ENCODE measurements at regions not wholly inside any gene's neighbourhood (a gene's known extent, or its start where the extent isn't known, plus 50 kb on each side); places are given as distances from the start of the nearest gene placed in this dataset.
A peak's percentile ranks its signal among the peaks of the same experiment; 100 is the strongest.

DNA sequence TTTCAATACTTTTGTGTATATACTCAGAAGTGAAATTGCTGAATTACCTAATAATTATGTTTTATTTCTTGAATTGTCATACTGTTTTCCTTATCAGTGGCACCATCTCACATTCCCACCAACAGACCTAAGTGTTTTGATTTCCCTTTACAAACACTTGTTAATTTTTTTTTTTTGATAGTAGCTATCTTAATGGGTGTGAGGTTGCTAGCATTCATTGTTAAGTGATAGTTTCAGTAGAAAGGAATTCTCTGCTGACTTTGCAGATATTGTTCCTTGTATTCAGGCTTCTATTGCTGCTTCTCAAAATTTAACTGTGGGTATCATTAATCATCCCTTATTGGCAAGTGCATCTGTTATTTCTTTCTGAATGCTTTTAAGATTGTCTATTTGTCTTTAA, 927.5 kb upstream of the SLIT2 start:
- no peak for DNase-seq (ENCODE audit: low read depth)

DNA sequence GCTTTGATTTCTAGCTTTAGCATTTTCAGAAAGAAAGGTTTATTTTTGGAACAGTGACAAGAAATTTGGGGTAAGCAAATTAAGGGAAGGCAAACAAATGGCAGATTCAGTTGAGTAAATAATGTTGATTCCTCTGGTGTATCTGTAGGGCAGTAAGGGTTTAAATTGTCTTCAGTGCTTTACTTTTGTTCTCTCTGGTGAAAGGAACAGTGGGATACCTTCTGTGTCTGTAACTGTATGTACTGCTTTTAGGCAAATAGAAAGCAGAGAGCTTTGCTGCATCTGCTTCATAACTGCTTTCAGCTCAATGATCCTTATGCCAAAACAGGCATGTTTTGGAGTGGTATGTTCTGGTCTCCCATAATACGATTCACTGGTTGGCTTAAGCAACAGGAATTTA, 932.1 kb upstream of the SLIT2 start:
- no peak for DNase-seq (ENCODE audit: low read depth)

DNA sequence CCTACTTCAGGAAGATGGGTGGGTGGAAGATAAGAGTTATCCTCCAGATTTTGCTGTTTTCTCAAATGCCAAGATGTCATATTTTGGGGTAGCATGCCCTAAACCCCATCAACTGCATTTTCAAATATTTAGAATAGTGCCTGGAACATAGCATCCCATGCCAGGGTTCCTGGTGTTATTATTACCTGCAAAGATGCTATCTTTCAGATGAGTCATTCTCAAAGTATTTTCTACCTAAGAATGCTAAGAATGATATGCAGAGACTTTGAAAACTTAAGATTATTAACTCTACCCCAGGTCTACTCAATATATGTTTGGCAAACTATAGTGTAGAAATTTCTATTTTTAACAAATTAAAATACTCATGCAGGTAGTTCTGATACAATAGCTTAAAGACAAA, 934.3 kb upstream of the SLIT2 start:
- no peak for DNase-seq (ENCODE audit: low read depth)

DNA sequence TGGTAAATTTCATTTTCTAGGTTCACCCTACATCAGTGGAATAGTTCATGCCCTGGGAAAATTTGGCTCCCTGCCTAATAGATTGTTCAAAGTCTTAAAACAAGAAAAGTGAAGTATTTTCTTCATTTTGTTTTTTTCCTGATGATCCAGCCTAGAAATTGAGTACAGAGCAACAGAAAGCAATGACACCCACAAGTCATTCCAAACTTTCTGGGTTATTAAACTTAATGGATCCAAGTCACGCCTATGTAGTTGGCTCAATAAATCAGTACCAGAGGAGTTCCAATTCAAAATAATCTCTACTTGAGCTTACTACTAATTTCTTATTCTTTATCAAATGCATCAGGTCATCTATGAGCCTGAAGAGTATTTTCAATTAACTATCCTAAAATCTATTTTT, 937.6 kb upstream of the SLIT2 start:
- no peak for DNase-seq (ENCODE audit: low read depth)

DNA sequence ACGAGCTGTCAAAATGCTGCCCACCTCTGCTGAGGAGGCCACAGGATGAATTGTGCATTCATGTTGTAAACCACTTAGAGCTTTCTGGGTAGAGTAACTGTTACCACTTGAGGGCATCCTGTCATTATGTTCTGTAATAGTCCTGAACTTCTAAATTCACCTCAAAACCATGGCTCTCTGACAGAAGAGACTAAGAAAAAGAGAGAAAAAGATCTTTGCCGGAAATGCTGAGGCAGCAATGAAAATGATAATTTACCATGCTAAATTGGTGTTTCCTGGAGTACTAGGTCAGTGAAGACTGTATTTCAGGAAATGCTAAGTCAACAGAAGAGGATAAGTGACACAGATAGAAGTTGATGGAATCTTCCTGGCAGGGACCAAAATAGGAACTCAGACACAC, 942.3 kb upstream of the SLIT2 start:
- DNase-seq (ENCODE audit: low read depth), result peak; percentile 50

DNA sequence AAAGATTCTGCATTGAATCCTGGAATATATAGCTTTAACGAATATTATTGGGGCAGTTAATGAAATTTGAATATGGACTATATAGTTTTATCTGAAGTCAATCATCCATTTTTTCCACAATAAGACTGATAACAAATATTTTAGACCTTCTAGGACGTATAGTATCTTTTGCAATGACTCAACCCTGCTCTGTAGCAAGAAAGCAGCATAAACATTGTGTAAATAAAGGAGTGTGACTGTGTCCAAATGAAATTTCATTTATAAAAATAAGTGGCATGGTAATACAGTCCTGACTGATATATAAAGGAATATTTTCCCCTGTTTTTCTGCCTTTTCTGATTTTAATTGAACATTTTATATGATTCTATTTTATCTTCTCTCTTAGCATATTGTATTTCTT, 947.7 kb upstream of the SLIT2 start:
- DNase-seq (ENCODE audit: low read depth), result no peak

DNA sequence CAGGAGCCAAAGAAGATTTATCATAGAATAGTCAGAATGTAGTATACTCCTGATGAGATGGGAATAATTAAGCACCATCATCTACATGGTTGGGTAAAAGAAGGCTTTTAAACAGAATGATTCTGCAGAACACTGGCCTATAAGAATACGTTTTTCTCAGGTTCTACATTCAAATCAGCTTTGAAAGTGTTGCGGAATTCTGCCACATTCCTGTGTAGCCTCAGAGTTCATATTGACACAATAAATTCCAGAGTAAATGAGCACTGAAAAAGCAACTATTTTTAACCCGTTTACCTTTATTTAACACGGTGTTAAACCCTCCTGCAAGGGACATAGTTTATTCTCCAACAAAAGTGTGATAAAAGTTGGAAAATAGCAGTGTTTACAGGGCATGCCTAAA, 950.2 kb upstream of the SLIT2 start:
- no peak for DNase-seq (ENCODE audit: low read depth)

DNA sequence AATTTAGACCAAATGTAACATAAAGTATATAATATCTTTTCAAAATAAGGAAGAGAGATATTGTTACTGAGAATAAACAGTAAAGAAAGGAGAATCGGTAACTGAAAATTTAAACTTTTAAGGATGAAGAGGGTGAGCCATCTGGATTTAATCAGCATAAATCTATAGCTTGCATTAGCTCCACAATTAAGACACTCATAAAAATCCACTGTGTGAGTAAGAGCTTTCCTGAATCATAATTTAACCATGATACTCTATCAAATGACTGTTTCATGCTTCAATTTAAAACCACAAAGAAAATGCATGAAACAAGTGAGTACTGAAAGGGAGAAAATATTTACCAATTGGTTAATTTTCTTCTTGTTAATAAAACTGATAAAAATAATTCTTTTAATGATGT, 951.5 kb upstream of the SLIT2 start:
- DNase-seq (ENCODE audit: low read depth), result peak; percentile 39

DNA sequence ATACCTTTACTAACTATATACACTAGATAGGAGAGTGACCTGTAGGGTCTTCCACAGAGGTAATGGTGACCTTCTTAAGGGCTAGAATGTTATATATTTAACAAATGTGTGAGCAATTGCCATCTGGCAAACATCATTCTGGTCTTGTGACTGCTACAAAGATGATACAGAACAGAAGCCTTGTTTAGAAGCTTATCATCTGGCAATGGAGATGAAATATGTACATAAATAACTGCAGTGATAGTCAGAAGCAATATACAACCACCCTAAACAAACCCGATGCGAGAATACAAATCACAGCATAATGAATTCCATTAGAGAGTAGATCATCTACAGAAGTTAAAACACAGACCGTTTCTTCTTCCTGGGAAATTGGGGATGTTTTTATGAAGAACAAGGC, 952.7 kb upstream of the SLIT2 start:
- DNase-seq (ENCODE audit: low read depth), result peak; percentile 38

DNA sequence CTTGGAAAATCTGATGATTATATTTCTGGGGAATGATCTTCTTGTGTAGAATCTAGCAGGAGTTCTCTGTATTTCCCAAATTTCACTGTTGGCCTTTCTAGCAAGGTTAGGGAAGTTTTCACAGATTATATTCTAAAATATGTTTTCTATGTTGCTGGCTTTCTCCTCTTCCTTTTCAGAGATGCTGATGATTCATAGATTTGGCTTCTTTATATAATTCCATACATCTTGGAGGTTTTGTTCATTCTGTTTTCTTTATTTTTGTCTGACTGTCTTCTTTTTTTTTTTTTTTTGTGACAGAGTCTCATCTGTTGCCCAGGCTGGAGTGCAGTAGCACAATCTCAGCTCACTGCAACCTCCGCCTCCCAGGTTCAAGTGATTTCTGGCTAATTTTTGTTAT, 957.9 kb upstream of the SLIT2 start:
- DNase-seq (ENCODE audit: low read depth), result no peak

DNA sequence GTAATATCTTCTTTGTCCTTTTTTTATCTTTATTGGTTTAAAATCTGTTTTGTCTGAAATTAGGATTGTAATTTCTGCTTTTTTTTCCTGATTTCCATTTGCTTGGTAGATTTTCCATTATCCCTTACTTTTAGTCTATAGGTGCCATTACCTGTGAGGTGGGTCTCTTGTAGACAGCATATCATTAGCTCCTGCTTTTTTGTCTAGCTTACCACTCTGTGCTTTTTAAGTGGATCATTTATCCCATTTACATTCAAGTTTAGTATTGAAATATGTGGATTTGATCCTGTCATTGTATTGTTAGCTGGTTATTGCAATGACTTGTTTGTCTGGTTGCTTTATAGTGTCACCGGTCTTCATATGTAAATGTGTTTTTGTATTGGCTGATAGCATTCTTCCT, 958.6 kb upstream of the SLIT2 start:
- DNase-seq (ENCODE audit: low read depth), result no peak

DNA sequence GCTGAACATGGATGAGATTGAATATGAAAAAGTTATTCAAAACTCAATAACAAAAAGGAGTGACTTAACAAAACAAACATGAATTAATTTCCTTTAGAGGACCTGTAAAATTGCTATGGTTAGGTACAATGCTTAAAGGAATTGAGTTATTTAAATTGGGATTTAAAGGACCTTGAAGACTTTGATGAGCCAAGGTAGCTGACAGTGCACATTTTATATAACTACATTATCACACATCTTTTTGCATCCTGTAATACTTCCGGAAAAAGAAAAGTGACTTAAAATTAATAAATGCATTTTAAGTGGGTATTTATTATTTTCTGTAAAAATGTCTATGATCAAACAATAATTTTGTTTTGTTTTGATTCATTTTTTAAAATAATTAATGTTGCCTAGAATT, 964.8 kb upstream of the SLIT2 start:
- DNase-seq (ENCODE audit: low read depth), result no peak

DNA sequence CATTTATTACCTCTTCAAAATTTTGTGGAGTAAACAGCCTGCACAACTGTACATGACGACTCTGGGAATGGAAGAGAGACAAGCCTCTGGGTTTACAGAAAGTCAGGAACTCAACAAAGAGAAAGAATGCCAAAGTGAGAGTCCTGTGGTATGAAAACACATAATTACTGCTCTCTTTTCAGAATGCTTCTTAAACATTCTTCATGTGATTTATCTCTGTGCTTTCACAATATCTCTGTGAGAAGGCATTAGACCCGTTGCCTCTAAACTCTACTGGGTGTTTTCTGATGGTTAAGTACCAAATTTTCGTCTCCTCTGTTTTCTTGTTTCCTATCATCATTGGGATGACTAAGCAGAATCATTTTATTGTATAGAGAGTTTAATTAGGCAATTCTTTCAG, 966.6 kb upstream of the SLIT2 start:
- DNase-seq (ENCODE audit: low read depth), result peak; percentile 47

DNA sequence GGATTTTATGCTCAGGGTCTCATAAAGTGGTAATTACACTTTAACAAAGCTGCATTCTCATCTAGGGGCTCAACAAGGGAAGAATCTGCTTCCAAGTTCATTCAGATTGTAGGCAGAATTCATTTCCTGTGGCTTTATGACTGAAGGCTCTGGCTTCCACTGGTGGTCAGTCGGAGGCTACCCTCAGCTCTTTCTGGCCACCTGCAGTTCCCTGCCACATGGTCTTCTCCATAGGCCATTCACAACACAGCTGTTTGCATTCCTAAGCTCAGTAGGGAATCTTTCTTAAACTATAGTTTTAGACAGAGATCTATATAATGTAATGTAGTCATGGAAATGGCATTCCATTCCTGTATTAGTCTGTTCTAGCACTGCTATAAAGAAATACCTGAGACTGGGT, 973.0 kb upstream of the SLIT2 start:
- DNase-seq (ENCODE audit: low read depth), result no peak

DNA sequence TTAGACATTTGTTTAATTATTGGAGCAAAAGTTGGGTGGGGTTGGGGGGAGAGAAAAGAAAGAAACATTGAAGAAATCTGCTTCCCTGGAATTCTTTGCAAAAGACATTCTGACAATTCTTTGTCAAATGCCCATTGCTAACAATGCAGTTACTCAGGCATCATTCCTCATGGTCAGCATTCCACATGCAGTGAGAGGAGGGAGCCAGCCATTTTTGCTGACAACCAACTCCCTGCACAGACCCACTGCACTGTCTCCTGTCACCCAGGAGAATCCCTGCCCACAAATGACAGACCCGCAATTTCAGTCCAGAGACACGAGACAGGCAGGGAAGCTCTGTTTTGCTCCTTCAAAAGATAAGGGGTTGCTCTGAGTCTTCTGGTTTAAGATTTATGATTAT, 985.1 kb upstream of the SLIT2 start:
- no peak for DNase-seq (ENCODE audit: low read depth)

DNA sequence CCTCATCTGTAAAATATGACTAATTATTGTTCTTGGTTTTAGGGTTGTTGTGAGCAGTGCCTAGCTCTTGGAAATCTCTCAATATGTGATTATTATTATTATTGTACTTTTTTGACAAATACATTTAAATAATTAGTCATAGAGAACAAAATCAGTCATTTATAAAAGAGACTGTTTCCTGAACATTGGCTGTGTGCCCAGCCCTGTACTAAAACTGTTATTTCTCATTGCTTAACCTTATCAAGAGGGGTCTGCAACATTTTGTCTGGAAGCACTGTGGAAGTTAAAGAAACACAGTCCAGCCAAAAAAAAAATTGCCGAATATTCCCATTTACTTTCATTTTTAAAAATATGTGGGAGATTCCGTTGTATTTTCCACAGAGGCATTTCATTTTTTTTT, 989.2 kb upstream of the SLIT2 start:
- DNase-seq (ENCODE audit: low read depth), result no peak

DNA sequence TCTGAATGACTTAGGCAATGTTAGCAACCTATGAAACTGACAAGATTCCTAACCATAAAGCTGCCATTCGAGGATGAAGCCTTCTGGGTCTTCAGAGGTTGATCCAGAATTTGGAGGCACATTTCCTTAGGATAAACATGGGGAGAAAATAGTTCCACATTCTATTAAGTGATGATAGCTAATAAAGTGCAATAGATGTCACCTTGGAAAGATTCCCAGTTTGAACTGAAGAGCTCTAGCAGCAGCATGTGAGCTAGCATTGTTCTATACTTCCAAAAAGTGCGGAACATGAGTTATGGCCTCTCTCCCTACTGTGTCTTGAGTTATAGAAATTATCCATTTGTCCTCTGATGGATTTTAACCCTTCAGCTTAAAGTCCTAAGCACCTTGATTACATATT, 991.4 kb upstream of the SLIT2 start:
- DNase-seq (ENCODE audit: low read depth), result no peak

DNA sequence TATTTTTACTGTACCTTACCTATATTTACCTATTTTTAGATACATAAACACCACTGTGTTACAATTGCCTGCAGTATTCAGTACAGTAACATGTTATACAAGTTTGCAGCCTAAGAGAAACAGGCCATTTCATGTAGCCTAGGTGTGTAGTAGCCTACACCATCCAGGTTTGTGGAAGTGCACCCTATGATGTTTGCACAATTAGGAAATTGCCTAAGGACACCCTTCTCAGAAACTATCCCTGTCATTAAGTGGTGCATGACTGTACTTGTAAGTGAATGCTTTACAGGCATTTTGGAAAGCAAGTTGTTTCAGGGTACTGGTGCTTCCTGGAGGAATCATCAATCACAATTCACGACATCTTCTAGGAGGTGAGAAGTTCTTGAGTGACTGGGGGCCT, 991.8 kb upstream of the SLIT2 start:
- no peak for DNase-seq (ENCODE audit: low read depth)

DNA sequence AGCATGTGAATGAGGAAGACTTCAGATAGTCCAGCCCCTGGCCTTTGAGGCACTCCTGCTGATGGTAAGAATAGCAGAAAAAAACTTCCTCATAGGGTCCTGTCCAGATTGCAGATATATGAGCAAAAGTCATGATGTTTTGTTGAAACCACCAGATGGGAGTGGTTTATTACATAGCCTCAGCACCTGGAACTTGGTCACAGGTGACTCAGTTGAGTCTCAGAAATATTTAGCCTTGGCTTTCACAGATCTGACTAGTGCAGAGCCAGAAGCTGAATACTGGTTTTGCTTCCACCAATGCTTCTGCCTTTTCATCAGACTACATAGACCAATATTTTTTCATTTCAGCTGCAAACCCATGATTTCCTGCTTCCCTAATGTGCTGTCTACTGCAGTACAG, 994.9 kb upstream of the SLIT2 start:
- DNase-seq (ENCODE audit: low read depth), result no peak

DNA sequence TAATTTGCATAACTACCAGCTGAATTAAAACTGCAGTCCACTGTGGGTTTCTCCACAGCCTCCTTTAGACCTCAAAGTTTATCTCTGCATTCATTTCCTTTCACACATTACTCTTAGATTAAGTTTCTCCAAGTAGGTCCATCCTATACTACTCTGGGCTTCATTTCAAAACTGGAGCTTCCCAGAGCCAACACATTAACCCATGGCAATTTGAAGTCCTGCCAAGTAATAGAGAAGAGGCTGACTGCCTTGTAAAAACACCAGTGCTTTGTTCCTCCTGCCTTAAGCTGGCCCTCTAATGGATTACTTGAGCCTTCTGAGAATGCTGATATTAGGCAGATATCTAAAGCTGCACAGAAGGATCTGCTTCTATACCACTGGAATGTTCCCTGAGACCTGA, 997.2 kb upstream of the SLIT2 start:
- no peak for DNase-seq (ENCODE audit: low read depth)

DNA sequence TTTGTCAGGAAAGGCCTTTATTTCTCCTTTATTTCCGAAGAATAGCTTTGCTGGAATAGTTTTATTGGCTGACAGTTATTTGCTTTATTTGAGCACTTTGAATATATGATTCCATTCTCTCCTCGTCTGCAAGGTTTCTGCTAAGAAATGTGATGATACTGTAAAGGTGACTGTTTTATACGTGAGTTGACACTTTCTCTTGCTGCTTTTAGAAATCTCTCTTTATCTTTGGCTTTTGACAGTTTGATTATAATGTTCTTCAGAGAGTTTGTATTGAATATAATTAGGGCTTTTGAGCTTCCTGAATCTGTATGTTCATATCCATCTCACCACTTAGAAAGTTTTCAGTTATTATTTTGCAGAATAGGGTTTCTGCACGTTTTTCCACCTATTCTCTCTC, 1003.7 kb upstream of the SLIT2 start:
- DNase-seq (ENCODE audit: low read depth), result no peak

DNA sequence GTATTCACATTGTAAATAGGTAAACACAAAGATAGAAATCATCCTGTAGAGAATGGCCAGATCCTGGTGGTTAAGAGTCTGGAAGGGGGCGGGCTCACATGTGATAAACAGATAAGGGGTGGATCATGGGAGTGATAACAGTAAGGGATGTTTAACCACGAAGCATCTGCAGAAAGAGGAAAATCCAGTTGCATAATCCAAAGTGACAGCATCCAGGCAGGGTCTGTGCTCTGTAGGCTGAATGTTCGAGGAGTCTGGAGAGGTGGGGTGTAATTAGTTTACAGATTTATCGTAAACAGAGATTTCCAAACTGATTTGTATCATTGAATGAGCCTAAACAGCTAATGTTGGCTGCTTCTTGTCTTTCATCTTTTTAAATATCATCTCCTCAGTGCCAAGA, 1009.8 kb upstream of the SLIT2 start:
- DNase-seq (ENCODE audit: low read depth), result no peak

DNA sequence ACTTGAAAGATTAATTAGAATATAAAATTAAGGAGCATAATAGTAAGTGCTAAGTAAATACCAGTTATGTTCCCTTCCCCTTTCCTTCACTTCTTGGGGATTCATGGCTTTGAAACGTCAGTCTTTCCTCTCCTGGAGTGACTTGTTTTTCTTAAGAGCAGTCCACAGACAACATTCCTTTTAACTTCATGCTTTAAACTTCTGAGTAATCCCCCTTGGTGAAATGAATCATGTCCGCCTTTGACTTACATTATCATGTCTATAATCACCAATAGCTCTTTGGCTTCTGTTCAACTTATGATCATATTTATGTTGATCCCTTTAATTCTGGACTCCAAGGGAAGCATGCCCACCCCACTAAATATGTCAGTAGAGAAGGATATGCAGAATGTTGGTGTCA, 1012.1 kb upstream of the SLIT2 start:
- no peak for DNase-seq (ENCODE audit: low read depth)

DNA sequence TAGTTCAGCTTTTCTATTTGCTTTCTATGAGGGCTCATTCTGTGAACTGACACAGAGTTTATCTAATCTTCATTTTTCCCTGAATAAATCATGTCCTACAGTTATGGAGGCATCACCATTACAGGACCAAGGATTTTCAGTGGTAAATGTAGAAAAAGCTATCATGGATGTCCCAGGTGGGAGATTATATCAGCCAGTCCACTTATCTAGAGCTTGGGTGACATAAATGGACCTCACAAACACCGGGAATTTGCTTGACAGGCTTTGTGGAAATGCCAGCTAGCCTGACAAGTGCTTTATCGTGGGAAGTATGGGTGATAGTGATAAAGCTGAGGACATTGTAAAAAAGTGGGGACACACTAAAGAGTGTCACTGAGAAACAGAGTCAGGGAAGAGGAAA, 1015.2 kb upstream of the SLIT2 start:
- no peak for DNase-seq (ENCODE audit: low read depth)

DNA sequence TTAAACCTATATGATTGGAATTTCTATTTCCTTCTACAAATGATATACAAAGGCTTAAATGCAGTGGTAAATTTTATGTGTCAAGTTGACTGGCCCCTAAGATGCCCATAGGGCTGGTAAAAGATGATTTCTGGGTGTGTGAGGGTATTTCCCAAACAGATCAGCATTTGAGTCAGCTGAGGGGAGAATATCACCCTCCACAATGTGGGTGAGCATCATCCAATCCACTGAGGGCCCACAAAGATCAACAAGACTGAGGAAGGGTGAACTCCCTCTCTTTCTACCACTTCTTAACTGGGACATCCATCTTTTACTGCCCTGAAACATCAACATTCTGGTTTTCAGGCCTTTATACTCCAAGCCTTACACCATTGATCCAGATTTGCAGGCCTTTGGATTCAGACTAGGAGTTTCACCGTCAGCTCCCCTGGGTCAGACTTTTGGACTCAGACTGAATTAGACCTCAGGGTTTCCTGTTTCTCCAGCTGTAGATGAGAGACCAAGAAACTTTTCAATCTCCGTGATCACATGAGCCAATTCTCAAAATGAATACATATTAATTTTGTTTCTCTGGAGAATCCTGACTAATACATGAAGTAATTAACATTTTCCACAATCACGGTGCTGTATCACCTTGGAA, 1020.7 kb upstream of the SLIT2 start:
- no peak for DNase-seq (ENCODE audit: low read depth)
